ENCODE measurements at regions not wholly inside any gene's neighbourhood (a gene's known extent, or its start where the extent isn't known, plus 50 kb on each side); places are given as distances from the start of the nearest gene placed in this dataset.

- TF ChIP-seq CTCF (IDR thresholded peaks at IDR 0.05; ENCODE audit: insufficient read depth, low read length), result no peak
- no peak for TF ChIP-seq REST (IDR thresholded peaks at IDR 0.05; ENCODE audit: insufficient replicate concordance, low read depth)
- TF ChIP-seq POLR2AphosphoS5 (IDR thresholded peaks at IDR 0.05; ENCODE audit: low read depth), result no peak
Measured at GRCh38 chr1:56196839-56197238, 382.5 kb downstream of the PLPP3 start.
